IMR-90 (cell line): ENCODE measurements at regions not wholly inside any gene's neighbourhood (a gene's known extent, or its start where the extent isn't known, plus 50 kb on each side); places are given as distances from the start of the nearest gene placed in this dataset.

Source experiments
- ATAC-seq: fragments of 200-7000 bp; cut with Tn5 transposase; 2 replicates; pipeline ENCODE4 v1.9.1; 2020; ENCODE audit warnings: low read depth, mild to moderate bottlenecking, moderate library complexity
- BruUV-seq: library from RNA; stranded (reverse); fragments of 400-500 nt; replicated peaks from 2 replicates; lab custom pipeline; 2021; lab: Mats Ljungman, UMichigan
- CTCF ChIA-PET: fragments of 300-600 bp; formaldehyde crosslinking; extraction: SDS; loops from one replicate; lab custom pipeline; 2021; ENCODE audit warnings: antibody characterized with exemption; lab: Yijun Ruan, JAX
- POLR2A ChIA-PET: fragments of 300-600 bp; sonication (Branson Sonifier 250); formaldehyde crosslinking; loops from one replicate; lab custom pipeline; 2022; ENCODE audit warnings: antibody characterized with exemption; ENCODE audit not compliant: unreplicated experiment; lab: Charles Lee
- DNase-seq: peaks from one replicate; pipeline ENCODE4 v3.0.0; 2013
- H2AFZ ChIP-seq: replicated peaks from 2 replicates; pipeline ENCODE3; 2013; ENCODE audit warnings: low read length, mild to moderate bottlenecking; ENCODE audit not compliant: poor library complexity
- H2AK5ac ChIP-seq: 2 replicates; pipeline ENCODE4 v1.6.1; 2013; ENCODE audit warnings: low read depth, low read length, inconsistent platforms
- H2AK9ac ChIP-seq: replicated peaks from 2 replicates; pipeline ENCODE3; 2013; ENCODE audit warnings: mild to moderate bottlenecking, low read depth, low read length, moderate library complexity; ENCODE audit not compliant: poor library complexity
- H2BK120ac ChIP-seq: 2 replicates; pipeline ENCODE4 v1.6.1; 2013; ENCODE audit warnings: low read depth, low read length, inconsistent platforms
- H2BK15ac ChIP-seq: 3 replicates; pipeline ENCODE4 v1.6.1; 2013; ENCODE audit warnings: low read depth, low read length, inconsistent platforms
- H2BK20ac ChIP-seq: 2 replicates; pipeline ENCODE4 v1.6.1; 2013; ENCODE audit warnings: low read depth, mild to moderate bottlenecking, inconsistent platforms, low read length, moderate library complexity
- H2BK5ac ChIP-seq: 2 replicates; pipeline ENCODE4 v1.6.1; 2013; ENCODE audit warnings: mild to moderate bottlenecking, low read depth, low read length, inconsistent platforms; ENCODE audit not compliant: poor library complexity, severe bottlenecking
- H3K14ac ChIP-seq: replicated peaks from 2 replicates; pipeline ENCODE4 v1.6.1; 2013; ENCODE audit warnings: low read depth, low read length, inconsistent platforms
- H3K18ac ChIP-seq: 2 replicates; pipeline ENCODE4 v1.6.1; 2013; ENCODE audit warnings: low read depth, low read length, control low read depth
- H3K23ac ChIP-seq: 2 replicates; pipeline ENCODE4 v1.6.1; 2013; ENCODE audit warnings: low read depth, low read length, inconsistent platforms
- H3K27ac ChIP-seq: 2 replicates; pipeline ENCODE4 v1.5.1; 2013; ENCODE audit warnings: mild to moderate bottlenecking, control low read depth, low read length; ENCODE audit not compliant: insufficient read depth
- H3K27me3 ChIP-seq: 2 replicates; pipeline ENCODE4 v1.6.1; 2013; ENCODE audit warnings: low read length; ENCODE audit not compliant: control insufficient read depth, insufficient read depth
- H3K36me3 ChIP-seq: 2 replicates; pipeline ENCODE4 v1.6.1; 2013; ENCODE audit warnings: low read length, mixed read lengths; ENCODE audit not compliant: control insufficient read depth, insufficient read depth
- H3K4ac ChIP-seq: 2 replicates; pipeline ENCODE4 v1.6.1; 2013; ENCODE audit warnings: low read depth, low read length, inconsistent platforms
- H3K4me1 ChIP-seq: 2 replicates; pipeline ENCODE4 v1.6.1; 2013; ENCODE audit warnings: low read length, mixed read lengths; ENCODE audit not compliant: control insufficient read depth, insufficient read depth
- H3K4me2 ChIP-seq: 2 replicates; pipeline ENCODE4 v1.6.1; 2013; ENCODE audit warnings: low read depth, mild to moderate bottlenecking, control low read depth, low read length, moderate library complexity
- H3K4me3 ChIP-seq: 2 replicates; pipeline ENCODE4 v1.5.1; 2013; ENCODE audit warnings: low read depth, mild to moderate bottlenecking, control low read depth, low read length, moderate library complexity; ENCODE audit not compliant: insufficient read depth
- H3K56ac ChIP-seq: 2 replicates; pipeline ENCODE4 v1.6.1; 2013; ENCODE audit warnings: low read length, inconsistent platforms; ENCODE audit not compliant: insufficient read depth; ENCODE audit errors: extremely low read depth
- H3K79me1 ChIP-seq, 2 experiments: 2 replicates each; pipeline ENCODE4 v1.6.1; 2013; ENCODE audit warnings: low read length in 2 of 2, inconsistent platforms in 1 of 2, low read depth in 1 of 2
- H3K9ac ChIP-seq: 2 replicates; pipeline ENCODE4 v1.6.1; 2013; ENCODE audit warnings: low read depth, low read length, control low read depth
- H3K9me1 ChIP-seq: 2 replicates; pipeline ENCODE4 v1.6.1; 2013; ENCODE audit warnings: low read length, inconsistent platforms; ENCODE audit not compliant: insufficient read depth
- H3K9me3 ChIP-seq: 2 replicates; pipeline ENCODE4 v1.6.1; 2013; ENCODE audit warnings: low read length; ENCODE audit not compliant: control insufficient read depth, insufficient read depth
- H4K20me1 ChIP-seq: 2 replicates; pipeline ENCODE4 v1.6.1; 2013; ENCODE audit warnings: low read length, inconsistent platforms; ENCODE audit not compliant: insufficient read depth
- H4K5ac ChIP-seq: 2 replicates; pipeline ENCODE4 v1.6.1; 2013; ENCODE audit warnings: mild to moderate bottlenecking, low read depth, low read length, control low read depth
- H4K8ac ChIP-seq, 2 experiments: 2 replicates each; pipeline ENCODE4 v1.6.1; 2013; ENCODE audit warnings: low read depth in 2 of 2, low read length in 2 of 2, control low read depth in 1 of 2, inconsistent platforms in 1 of 2
- H4K91ac ChIP-seq: 2 replicates; pipeline ENCODE4 v1.6.1; 2013; ENCODE audit warnings: low read depth, low read length, inconsistent platforms; ENCODE audit not compliant: insufficient read depth
- CEBPB ChIP-seq: IDR thresholded peaks from 2 replicates; pipeline ENCODE4 v1.6.1; 2012; ENCODE audit warnings: low read depth, low read length, improper control_type of control experiment
- CTCF ChIP-seq: conservative IDR thresholded peaks from 2 replicates; pipeline ENCODE4 v1.5.1; 2012; ENCODE audit warnings: mild to moderate bottlenecking, low read depth, low read length, improper control_type of control experiment
- MAFK ChIP-seq: IDR thresholded peaks from 2 replicates; pipeline ENCODE4 v1.6.1; 2012; ENCODE audit warnings: low read depth, low read length, improper control_type of control experiment
- WGBS, 2 experiments: methylation state at CpG; one replicate each; pipeline versions ENCODE4 v1.1.5 to v1.1.7; 2013; ENCODE audit warnings: missing lambda C conversion rate in 2 of 2; ENCODE audit not compliant: insufficient read length in 1 of 2; ENCODE audit errors: extremely low coverage in 2 of 2; 5-methylcytosine and 5-hydroxymethylcytosine counted together
- dilution Hi-C: fragments of 300-500 bp; cut with HindIII; formaldehyde crosslinking; loops from one replicate; pipeline ENCODE4 v1.14.3; 2018; ENCODE audit warnings: low sequenced_read_pairs; ENCODE audit not compliant: unreplicated experiment
- in situ Hi-C: fragments of 300-500 bp; cut with MboI; formaldehyde crosslinking; loops from 3 replicates; pipeline ENCODE4 v1.14.3; 2019; ENCODE audit warnings: low sequenced_read_pairs, inconsistent platforms, mixed read lengths
- intact Hi-C: fragments of 100-400 bp; cut with micrococcal nuclease; formaldehyde crosslinking; loops from 2 replicates; pipeline ENCODE4 v1.10.0; 2022

- H4K20me1 ChIP-seq: no peaks in the 10 kb centered on the region
- H3K4ac ChIP-seq: no peak overlapping the region
- no peak overlapping the region for H3K9ac ChIP-seq
- no CpG with 5 or more reads among the region's 1 CpG for WGBS, 2 experiments
- H3K18ac ChIP-seq: no peak overlapping the region
- no peak overlapping the region for H2BK15ac ChIP-seq
- H2BK120ac ChIP-seq: no peak overlapping the region
- ATAC-seq: no peak
- no peaks in the 10 kb centered on the region for H3K9me1 ChIP-seq
- H3K4me2 ChIP-seq: no peak overlapping the region
- H2AFZ ChIP-seq: no peak overlapping the region
- H3K27me3 ChIP-seq: no peaks in the 10 kb centered on the region
- ChIA-PET CTCF (no interaction called here), POLR2A (no interaction called here)
- no peak overlapping the region for H4K8ac ChIP-seq
- H2BK5ac ChIP-seq: no peak overlapping the region
- H3K14ac ChIP-seq: no peak overlapping the region
- no peaks in the 10 kb centered on the region for H3K36me3 ChIP-seq
- H3K79me1 ChIP-seq: no peaks in the 10 kb centered on the region
- TF ChIP-seq CEBPB (no peak), CTCF (no peak), MAFK (peak; percentile 66)
- peaks cover 13% of the 10 kb centered on the region for H3K9me3 ChIP-seq
- no peak overlapping the region for H3K4me3 ChIP-seq
- H4K91ac ChIP-seq: no peak overlapping the region
- H3K4me1 ChIP-seq: no peaks in the 10 kb centered on the region
- H2AK9ac ChIP-seq: no peak overlapping the region
- H2AK5ac ChIP-seq: no peak overlapping the region
- H2BK20ac ChIP-seq: no peak overlapping the region
- dilution Hi-C loops: no loop called here
- intact Hi-C loops: no loop called here
- in situ Hi-C loops: no loop called here
- H3K23ac ChIP-seq: no peak overlapping the region
- H3K27ac ChIP-seq: no peak overlapping the region
- BruUV-seq: no TSS peak
- H4K5ac ChIP-seq: no peak overlapping the region
- DNase-seq: no peak
- H3K56ac ChIP-seq: no peak overlapping the region
Observed at GRCh38 chr3:145290010-145290409, 871.0 kb downstream of the PLOD2 start.
